SK-N-SH treated with all-trans-retinoic acid at 6 μM for 48 hours (cell line): ENCODE measurements at regions not wholly inside any gene's neighbourhood (a gene's known extent, or its start where the extent isn't known, plus 50 kb on each side); places are given as distances from the start of the nearest gene placed in this dataset.

Experiments
- ATAC-seq: fragments of 200-7000 bp; cut with Tn5 transposase; 3 replicates; pipeline ENCODE4 v1.9.1; 2020; ENCODE audit warnings: mild to moderate bottlenecking, moderate library complexity
- BACH2 ChIP-seq: fragments of 250-450 bp; sonication (Bioruptor Pico); IDR thresholded peaks from 2 replicates; pipeline ENCODE4 v1.9.0; 2021; ENCODE audit warnings: mild to moderate bottlenecking, borderline replicate concordance
- CREB5 ChIP-seq: fragments of 250-450 bp; sonication (Bioruptor Pico); IDR thresholded peaks from 2 replicates; pipeline ENCODE4 v1.5.1; 2020; ENCODE audit warnings: low read depth, mild to moderate bottlenecking, moderate library complexity
- CSDC2 ChIP-seq: fragments of 250-450 bp; sonication (Bioruptor Pico); IDR thresholded peaks from 2 replicates; pipeline ENCODE4 v1.5.0; 2020; ENCODE audit warnings: mild to moderate bottlenecking, moderate library complexity
- CSRNP3 ChIP-seq: fragments of 250-450 bp; sonication (Bioruptor Pico); IDR thresholded peaks from 2 replicates; pipeline ENCODE4 v1.5.1; 2021; ENCODE audit warnings: mild to moderate bottlenecking, moderate library complexity
- ESRRG ChIP-seq: fragments of 250-450 bp; sonication (Bioruptor Pico); IDR thresholded peaks from 2 replicates; pipeline ENCODE4 v1.6.1; 2021; ENCODE audit warnings: mild to moderate bottlenecking
- GLIS3 ChIP-seq: fragments of 250-450 bp; sonication (Bioruptor Pico); IDR thresholded peaks from 2 replicates; pipeline ENCODE4 v1.5.0; 2020; ENCODE audit warnings: mild to moderate bottlenecking, moderate library complexity
- ISL1 ChIP-seq: fragments of 250-450 bp; sonication (Bioruptor Pico); IDR thresholded peaks from 2 replicates; pipeline ENCODE4 v2.1.2; 2022; ENCODE audit warnings: mild to moderate bottlenecking, moderate library complexity
- OSR1 ChIP-seq: fragments of 250-450 bp; sonication (Bioruptor Pico); IDR thresholded peaks from 2 replicates; pipeline ENCODE4 v1.8.0; 2022; ENCODE audit warnings: moderate library complexity, mild to moderate bottlenecking, inconsistent platforms
- PATZ1 ChIP-seq: fragments of 250-450 bp; sonication (Bioruptor Pico); IDR thresholded peaks from 2 replicates; pipeline ENCODE4 v1.8.0; 2020; ENCODE audit warnings: mild to moderate bottlenecking, moderate library complexity, borderline replicate concordance
- POU6F1 ChIP-seq: fragments of 250-450 bp; sonication (Bioruptor Pico); IDR thresholded peaks from 2 replicates; pipeline ENCODE4 v1.8.0; 2021; ENCODE audit warnings: low read depth, mild to moderate bottlenecking, moderate library complexity, borderline replicate concordance
- PPARA ChIP-seq: fragments of 250-450 bp; sonication (Bioruptor Pico); IDR thresholded peaks from 2 replicates; pipeline ENCODE4 v1.5.0; 2020; ENCODE audit warnings: mild to moderate bottlenecking, borderline replicate concordance
- RARB ChIP-seq: fragments of 250-450 bp; sonication (Bioruptor Pico); IDR thresholded peaks from 2 replicates; pipeline ENCODE4 v1.8.0; 2021; ENCODE audit warnings: mild to moderate bottlenecking, moderate library complexity
- SNAI2 ChIP-seq: fragments of 250-450 bp; sonication (Bioruptor Pico); IDR thresholded peaks from 2 replicates; pipeline ENCODE4 v1.5.0; 2020; ENCODE audit warnings: mild to moderate bottlenecking, moderate library complexity
- TCF4 ChIP-seq: fragments of 250-450 bp; sonication (Bioruptor Pico); IDR thresholded peaks from 2 replicates; pipeline ENCODE4 v1.8.0; 2021; ENCODE audit warnings: mild to moderate bottlenecking, moderate library complexity, borderline replicate concordance
- TOX ChIP-seq: fragments of 250-450 bp; sonication (Bioruptor Pico); IDR thresholded peaks from 2 replicates; pipeline ENCODE4 v1.8.0; 2021; ENCODE audit warnings: mild to moderate bottlenecking, moderate library complexity, borderline replicate concordance
- TSHZ2 ChIP-seq: fragments of 250-450 bp; sonication (Bioruptor Pico); IDR thresholded peaks from 2 replicates; pipeline ENCODE4 v1.5.0; 2020; ENCODE audit warnings: mild to moderate bottlenecking, moderate library complexity
- ZC3H10 ChIP-seq: fragments of 250-450 bp; sonication (Bioruptor Pico); IDR thresholded peaks from 2 replicates; pipeline ENCODE4 v1.5.1; 2021; ENCODE audit warnings: mild to moderate bottlenecking, moderate library complexity
- ZFP3 ChIP-seq: fragments of 250-450 bp; sonication (Bioruptor Pico); IDR thresholded peaks from 2 replicates; pipeline ENCODE4 v1.5.0; 2020; ENCODE audit warnings: mild to moderate bottlenecking, moderate library complexity
- ZFP30 ChIP-seq: fragments of 450-650 bp; formaldehyde crosslinking; IDR thresholded peaks from 2 replicates; pipeline ENCODE4 v1.5.0; 2022; ENCODE audit warnings: mild to moderate bottlenecking, moderate library complexity
- ZNF565 ChIP-seq: fragments of 450-650 bp; formaldehyde crosslinking; conservative IDR thresholded peaks from 2 replicates; pipeline ENCODE4 v1.5.0; 2020; ENCODE audit warnings: low read depth, mild to moderate bottlenecking, moderate library complexity
- ZNF70 ChIP-seq: fragments of 450-650 bp; formaldehyde crosslinking; IDR thresholded peaks from 2 replicates; pipeline ENCODE4 v1.5.0; 2020; ENCODE audit warnings: mild to moderate bottlenecking, moderate library complexity
- ZNF8 ChIP-seq: fragments of 450-650 bp; formaldehyde crosslinking; IDR thresholded peaks from 2 replicates; pipeline ENCODE4 v1.5.0; 2020; ENCODE audit warnings: mild to moderate bottlenecking, moderate library complexity

- no peak for ATAC-seq
- TF ChIP-seq PPARA (CRISPR knock-in tag) (no peak), PATZ1 (no peak), ZFP3 (CRISPR knock-in tag) (no peak), ZFP30 (no peak), TCF4 (CRISPR knock-in tag) (no peak), RARB (no peak), BACH2 (CRISPR knock-in tag) (no peak), ZNF565 (CRISPR knock-in tag) (no peak), ISL1 (CRISPR knock-in tag) (no peak), OSR1 (CRISPR knock-in tag) (no peak), CREB5 (CRISPR knock-in tag) (no peak)
These were observed 339.3 kb upstream of the PLET1 start for GRCh38 chr11:112599856-112600533.

GRCh38 chr11:112605093-112605666 is 344.5 kb upstream of the PLET1 start:
- ATAC-seq, result no peak
- TF ChIP-seq GLIS3 (CRISPR knock-in tag) (no peak), CSRNP3 (CRISPR knock-in tag) (no peak), BACH2 (CRISPR knock-in tag) (no peak), CSDC2 (CRISPR knock-in tag) (no peak), OSR1 (CRISPR knock-in tag) (no peak), ZNF70 (CRISPR knock-in tag) (no peak), TSHZ2 (CRISPR knock-in tag) (no peak), TCF4 (CRISPR knock-in tag) (no peak), SNAI2 (CRISPR knock-in tag) (no peak), ZNF565 (CRISPR knock-in tag) (no peak), PPARA (CRISPR knock-in tag) (no peak), ZFP3 (CRISPR knock-in tag) (no peak), ZNF8 (CRISPR knock-in tag) (no peak), ZC3H10 (CRISPR knock-in tag) (no peak), ISL1 (CRISPR knock-in tag) (no peak), ESRRG (CRISPR knock-in tag) (no peak)

GRCh38 chr11:112606656-112607055 is 346.0 kb upstream of the PLET1 start:
- ATAC-seq, result no peak
- TF ChIP-seq SNAI2 (CRISPR knock-in tag), result no peak
- TF ChIP-seq ZNF8 (CRISPR knock-in tag), result no peak
- TF ChIP-seq RARB, result no peak
- no peak for TF ChIP-seq ZNF565 (CRISPR knock-in tag)
- TF ChIP-seq PATZ1, result no peak
- TF ChIP-seq ZFP30, result no peak
- TF ChIP-seq GLIS3 (CRISPR knock-in tag), result no peak
- TF ChIP-seq ISL1 (CRISPR knock-in tag), result no peak
- TF ChIP-seq TOX, result no peak
- no peak for TF ChIP-seq POU6F1 (CRISPR knock-in tag)
- no peak for TF ChIP-seq ZFP3 (CRISPR knock-in tag)
- TF ChIP-seq CSDC2 (CRISPR knock-in tag), result no peak
- TF ChIP-seq ZC3H10 (CRISPR knock-in tag), result no peak
- TF ChIP-seq TSHZ2 (CRISPR knock-in tag), result no peak
